OCI-LY1 (cell line): ENCODE measurements at regions not wholly inside any gene's neighbourhood (a gene's known extent, or its start where the extent isn't known, plus 50 kb on each side); places are given as distances from the start of the nearest gene placed in this dataset.

ENCODE experiments used
- CTCF ChIP-seq: fragments of 200-600 bp; sonication (generic), shearing (Covaris generic); IDR thresholded peaks from 2 replicates; pipeline ENCODE4 v1.5.1; 2017; ENCODE audit warnings: mild to moderate bottlenecking, antibody characterized with exemption, low read length, moderate library complexity, mixed read lengths
- EZH2 ChIP-seq: fragments of 200-600 bp; sonication (generic), shearing (Covaris generic); IDR thresholded peaks from 2 replicates; pipeline ENCODE4 v1.8.0; 2017; ENCODE audit warnings: borderline replicate concordance, mixed run types, mild to moderate bottlenecking, antibody characterized with exemption, low read length, moderate library complexity, mixed read lengths

GRCh38 chr12:46938071-46938678 is 112.4 kb upstream of the SLC38A4 start:
- TF ChIP-seq CTCF (no peak), EZH2 (no peak)
